Esophagus squamous epithelium (tissue), 4 donors: ENCODE measurements at regions not wholly inside any gene's neighbourhood (a gene's known extent, or its start where the extent isn't known, plus 50 kb on each side); places are given as distances from the start of the nearest gene placed in this dataset.

ENCODE experiments used
- CTCF ChIP-seq, 6 experiments: fragments of 450-650 bp in 4 of 6; fragments of 200-600 bp in 2 of 6; sonication (generic) in 2 of 6; IDR thresholded peaks; one replicate each; pipeline ENCODE4 v1.5.1; 2016 to 2019; ENCODE audit warnings: antibody characterized with exemption in 6 of 6, mild to moderate bottlenecking in 4 of 6, moderate library complexity in 4 of 6
- POLR2A ChIP-seq, 4 donors: fragments of 450-650 bp; IDR thresholded peaks; one replicate each; pipeline ENCODE4 v1.6.1; 2017; ENCODE audit warnings: antibody characterized with exemption in 4 of 4, mild to moderate bottlenecking in 4 of 4, moderate library complexity in 3 of 4

GRCh38 chrY:14344648-14345333 lies 179.5 kb upstream of the NLGN4Y start:
- TF ChIP-seq CTCF (IDR thresholded peaks at IDR 0.05) (no peak), POLR2A (IDR thresholded peaks at IDR 0.05) (no peak)
